Vagina (tissue), 2 donors: ENCODE measurements at regions not wholly inside any gene's neighbourhood (a gene's known extent, or its start where the extent isn't known, plus 50 kb on each side); places are given as distances from the start of the nearest gene placed in this dataset.

Experiments
- DNase-seq, 2 donors: peaks; one replicate each; pipeline ENCODE4 v3.0.0-alpha.2; 2017; ENCODE audit errors: extremely low spot score in 2 of 2
- H3K27ac ChIP-seq: fragments of 200-600 bp; sonication (generic); one replicate; pipeline ENCODE4 v1.5.1; 2019
- H3K27me3 ChIP-seq: fragments of 200-600 bp; sonication (generic); one replicate; pipeline ENCODE4 v1.5.1; 2019
- H3K36me3 ChIP-seq, 2 donors: fragments of 200-600 bp; sonication (generic); one replicate each; pipeline ENCODE4 v1.5.1; 2017 to 2019
- H3K4me1 ChIP-seq: fragments of 200-600 bp; sonication (generic); one replicate; pipeline ENCODE4 v1.5.1; 2019
- H3K4me3 ChIP-seq, 2 donors: fragments of 200-600 bp; sonication (generic); 1 replicate in 1 of 2; 2 replicates in 1 of 2; pipeline ENCODE4 v1.5.1; 2016 to 2019
- H3K9me3 ChIP-seq: fragments of 200-600 bp; sonication (generic); one replicate; pipeline ENCODE4 v1.5.1; 2019
- POLR2A ChIP-seq, 2 donors: fragments of 450-650 bp; IDR thresholded peaks; one replicate each; pipeline ENCODE4 v1.6.1; 2017; ENCODE audit warnings: antibody characterized with exemption in 2 of 2, mild to moderate bottlenecking in 2 of 2, moderate library complexity in 2 of 2
- POLR2AphosphoS5 ChIP-seq, 2 donors: sonication (generic); formaldehyde crosslinking; IDR thresholded peaks; one replicate each; pipeline ENCODE4 v1.9.0; 2017; ENCODE audit warnings: antibody characterized with exemption in 2 of 2, mild to moderate bottlenecking in 2 of 2, low read depth in 1 of 2; ENCODE audit not compliant: insufficient read depth in 1 of 2
- intact Hi-C: fragments of 100-400 bp; cut with DNase I; formaldehyde crosslinking; loops from one replicate; pipeline ENCODE4 v1.15.1; 2023
- TF ChIP-seq, protein P1 (sequence below), 3 experiments: fragments of 450-650 bp in 2 of 3; fragments of 200-600 bp in 1 of 3; sonication (generic) in 1 of 3; IDR thresholded peaks; one replicate each; pipeline ENCODE4 v1.5.1; 2017 to 2019; ENCODE audit warnings: antibody characterized with exemption in 3 of 3, mild to moderate bottlenecking in 2 of 3, moderate library complexity in 2 of 3

GRCh38 chr3:80308637-80309036 is 540.8 kb upstream of the ROBO1 start:
- Histone ChIP-seq H3K4me3 (no peak overlapping the region), H3K36me3 (no peaks in the 10 kb centered on the region), H3K9me3 (no peaks in the 10 kb centered on the region), H3K27me3 (no peaks in the 10 kb centered on the region), H3K4me1 (no peaks in the 10 kb centered on the region), H3K27ac (no peak overlapping the region)
- intact Hi-C loops: no loop called here
- no peak for DNase-seq
- TF ChIP-seq, protein P1, sequence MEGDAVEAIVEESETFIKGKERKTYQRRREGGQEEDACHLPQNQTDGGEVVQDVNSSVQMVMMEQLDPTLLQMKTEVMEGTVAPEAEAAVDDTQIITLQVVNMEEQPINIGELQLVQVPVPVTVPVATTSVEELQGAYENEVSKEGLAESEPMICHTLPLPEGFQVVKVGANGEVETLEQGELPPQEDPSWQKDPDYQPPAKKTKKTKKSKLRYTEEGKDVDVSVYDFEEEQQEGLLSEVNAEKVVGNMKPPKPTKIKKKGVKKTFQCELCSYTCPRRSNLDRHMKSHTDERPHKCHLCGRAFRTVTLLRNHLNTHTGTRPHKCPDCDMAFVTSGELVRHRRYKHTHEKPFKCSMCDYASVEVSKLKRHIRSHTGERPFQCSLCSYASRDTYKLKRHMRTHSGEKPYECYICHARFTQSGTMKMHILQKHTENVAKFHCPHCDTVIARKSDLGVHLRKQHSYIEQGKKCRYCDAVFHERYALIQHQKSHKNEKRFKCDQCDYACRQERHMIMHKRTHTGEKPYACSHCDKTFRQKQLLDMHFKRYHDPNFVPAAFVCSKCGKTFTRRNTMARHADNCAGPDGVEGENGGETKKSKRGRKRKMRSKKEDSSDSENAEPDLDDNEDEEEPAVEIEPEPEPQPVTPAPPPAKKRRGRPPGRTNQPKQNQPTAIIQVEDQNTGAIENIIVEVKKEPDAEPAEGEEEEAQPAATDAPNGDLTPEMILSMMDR (IDR thresholded peaks at IDR 0.05): no peak
- no peak for TF ChIP-seq POLR2AphosphoS5 (IDR thresholded peaks at IDR 0.05; ENCODE audit: insufficient read depth in 1 of 2, low read depth in 1 of 2)
- TF ChIP-seq POLR2A (IDR thresholded peaks at IDR 0.05): no peak

- no peaks in the 10 kb centered on the region for H3K36me3 ChIP-seq
- DNase-seq: no peak
- no peaks in the 10 kb centered on the region for H3K9me3 ChIP-seq
- H3K27ac ChIP-seq: no peak overlapping the region
- TF ChIP-seq POLR2A (IDR thresholded peaks at IDR 0.05): no peak
- TF ChIP-seq, protein P1 (IDR thresholded peaks at IDR 0.05): no peak
- no peak for TF ChIP-seq POLR2AphosphoS5 (IDR thresholded peaks at IDR 0.05; ENCODE audit: insufficient read depth in 1 of 2, low read depth in 1 of 2)
- H3K4me1 ChIP-seq: no peaks in the 10 kb centered on the region
- no peaks in the 10 kb centered on the region for H3K27me3 ChIP-seq
- intact Hi-C loops: no loop called here
- no peak overlapping the region for H3K4me3 ChIP-seq
These were observed 540.0 kb upstream of the ROBO1 start for GRCh38 chr3:80307844-80308243.

GRCh38 chr3:80297720-80298119 is 529.9 kb upstream of the ROBO1 start:
- no peak for TF ChIP-seq POLR2AphosphoS5 (IDR thresholded peaks at IDR 0.05; ENCODE audit: insufficient read depth in 1 of 2, low read depth in 1 of 2)
- TF ChIP-seq POLR2A (IDR thresholded peaks at IDR 0.05): no peak
- TF ChIP-seq, protein P1 (IDR thresholded peaks at IDR 0.05): no peak
- Histone ChIP-seq H3K27ac (no peak overlapping the region), H3K4me3 (no peak overlapping the region), H3K27me3 (no peaks in the 10 kb centered on the region), H3K9me3 (no peaks in the 10 kb centered on the region), H3K4me1 (no peaks in the 10 kb centered on the region), H3K36me3 (no peaks in the 10 kb centered on the region)
- DNase-seq: no peak
- intact Hi-C loops: no loop called here

DNA sequence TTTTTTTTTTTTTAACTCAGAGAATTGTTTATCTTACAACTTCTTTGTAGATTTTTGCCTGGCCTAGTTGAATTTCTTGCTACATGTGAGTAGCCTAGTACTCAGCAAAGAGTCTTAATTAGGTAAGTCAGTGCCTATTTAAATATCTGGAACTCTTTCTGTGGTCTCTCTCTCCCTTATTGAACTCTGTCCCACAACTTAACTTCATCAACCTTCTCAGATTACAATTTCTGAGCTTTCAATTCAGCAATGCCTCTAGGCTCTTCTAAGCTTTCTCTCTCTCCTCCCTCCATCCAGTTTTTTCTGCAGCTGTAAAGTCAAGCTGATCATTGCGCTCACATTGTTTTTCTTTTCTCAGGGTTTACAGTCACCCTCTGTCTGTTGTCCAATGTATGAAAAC is 517.6 kb upstream of the ROBO1 start:
- no peak for DNase-seq
- no peaks in the 10 kb centered on the region for H3K36me3 ChIP-seq

GRCh38 chr3:80283783-80284182 is 516.0 kb upstream of the ROBO1 start:
- Histone ChIP-seq H3K27ac (no peak overlapping the region), H3K27me3 (no peaks in the 10 kb centered on the region), H3K9me3 (no peaks in the 10 kb centered on the region), H3K4me1 (no peaks in the 10 kb centered on the region), H3K4me3 (no peak overlapping the region), H3K36me3 (no peaks in the 10 kb centered on the region)
- DNase-seq: no peak
- intact Hi-C loops: no loop called here
- no peak for TF ChIP-seq POLR2AphosphoS5 (IDR thresholded peaks at IDR 0.05; ENCODE audit: insufficient read depth in 1 of 2, low read depth in 1 of 2)
- TF ChIP-seq, protein P1 (IDR thresholded peaks at IDR 0.05): no peak
- TF ChIP-seq POLR2A (IDR thresholded peaks at IDR 0.05): no peak

More for the DNA sequence above, 517.6 kb upstream of the ROBO1 start:
- intact Hi-C loops: no loop called here
- no peaks in the 10 kb centered on the region for H3K4me1 ChIP-seq
- H3K27ac ChIP-seq: no peak overlapping the region
- TF ChIP-seq POLR2A (IDR thresholded peaks at IDR 0.05) (no peak), POLR2AphosphoS5 (IDR thresholded peaks at IDR 0.05; ENCODE audit: insufficient read depth in 1 of 2, low read depth in 1 of 2) (no peak)
- TF ChIP-seq, protein P1 (IDR thresholded peaks at IDR 0.05): no peak
- no peaks in the 10 kb centered on the region for H3K27me3 ChIP-seq
- H3K4me3 ChIP-seq: no peak overlapping the region
- no peaks in the 10 kb centered on the region for H3K9me3 ChIP-seq
